ENCODE measurements at regions not wholly inside any gene's neighbourhood (a gene's known extent, or its start where the extent isn't known, plus 50 kb on each side); places are given as distances from the start of the nearest gene placed in this dataset.

DNA sequence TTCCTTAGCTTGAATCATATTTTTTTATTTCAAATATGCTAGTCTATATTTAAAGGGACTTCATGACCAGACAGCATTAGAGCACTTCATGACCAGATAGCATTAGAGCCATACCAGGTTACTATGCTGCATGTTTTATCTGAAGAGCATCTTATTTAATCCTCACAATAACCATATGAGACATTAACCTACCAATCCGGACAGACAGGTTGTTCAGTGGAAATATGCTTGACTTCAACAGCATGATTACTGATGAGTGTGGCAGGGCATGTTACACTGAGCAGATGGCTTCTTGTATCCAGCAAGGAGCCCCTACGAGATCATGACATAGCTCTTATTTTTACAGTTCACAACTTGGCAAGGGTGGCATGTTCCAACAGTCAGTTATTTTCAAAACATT is 85.0 kb upstream of the KCTD3 start:
- DNase-seq = no peak
- Histone ChIP-seq H3K4me3 (no peak overlapping the region), H3K9me3 (no peaks in the 10 kb centered on the region), H3K27me3 (no peaks in the 10 kb centered on the region), H3K4me1 (ENCODE audit: insufficient read depth) (no peaks in the 10 kb centered on the region), H3K27ac (no peak overlapping the region), H3K36me3 (no peaks in the 10 kb centered on the region)
- intact Hi-C loops (cut with DNase I) = no loop called here
- WGBS, 3 donors = 45 to 69% (median 60%) methylated on average over 2 of the region's 2 CpGs
- no peak for TF ChIP-seq EP300 (IDR thresholded peaks at IDR 0.05)

DNA sequence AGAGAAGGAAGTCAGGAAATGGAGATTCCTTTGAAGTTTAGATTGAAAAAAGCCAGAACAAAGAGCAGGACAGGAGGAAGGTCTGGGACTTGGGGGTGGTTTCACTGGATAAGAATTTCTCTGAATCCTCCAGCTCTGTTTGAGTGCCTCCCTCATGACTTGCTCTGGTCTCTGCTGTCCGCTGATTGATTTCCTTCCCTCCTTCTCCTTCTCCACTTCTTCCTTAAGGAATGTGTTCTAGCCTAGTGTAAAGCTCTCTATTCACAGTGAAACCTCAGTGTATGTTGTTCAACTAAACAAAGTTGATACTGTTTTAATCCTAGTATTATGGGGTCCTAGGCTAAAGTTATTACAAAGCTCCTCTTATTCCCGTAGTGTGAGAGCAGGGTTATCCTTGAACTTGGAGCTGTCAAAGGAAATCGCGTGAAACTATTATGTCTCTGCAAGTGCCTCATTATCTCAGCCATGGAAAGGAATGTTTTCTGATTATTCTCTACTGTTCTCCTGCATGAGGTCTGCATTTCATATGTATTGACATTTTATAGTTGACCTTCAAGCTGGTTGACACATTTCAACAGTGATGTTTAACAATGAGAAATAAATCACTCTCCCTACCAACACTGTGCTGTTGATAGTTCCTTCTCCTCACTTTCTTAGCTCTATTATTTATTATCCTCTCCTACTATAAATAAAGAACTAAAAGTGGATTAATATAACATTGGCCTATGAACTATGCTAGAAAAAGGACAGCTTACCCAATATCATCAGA is 82.7 kb upstream of the KCTD3 start:
- Histone ChIP-seq H3K4me1 (ENCODE audit: insufficient read depth) (no peaks in the 10 kb centered on the region), H3K36me3 (no peaks in the 10 kb centered on the region), H3K27me3 (no peaks in the 10 kb centered on the region), H3K27ac (no peak overlapping the region), H3K4me3 (no peak overlapping the region), H3K9me3 (no peaks in the 10 kb centered on the region)
- WGBS, 3 donors = 10 to 14% (median 10%) methylated on average over 4 of the region's 4 CpGs
- TF ChIP-seq, protein P1, sequence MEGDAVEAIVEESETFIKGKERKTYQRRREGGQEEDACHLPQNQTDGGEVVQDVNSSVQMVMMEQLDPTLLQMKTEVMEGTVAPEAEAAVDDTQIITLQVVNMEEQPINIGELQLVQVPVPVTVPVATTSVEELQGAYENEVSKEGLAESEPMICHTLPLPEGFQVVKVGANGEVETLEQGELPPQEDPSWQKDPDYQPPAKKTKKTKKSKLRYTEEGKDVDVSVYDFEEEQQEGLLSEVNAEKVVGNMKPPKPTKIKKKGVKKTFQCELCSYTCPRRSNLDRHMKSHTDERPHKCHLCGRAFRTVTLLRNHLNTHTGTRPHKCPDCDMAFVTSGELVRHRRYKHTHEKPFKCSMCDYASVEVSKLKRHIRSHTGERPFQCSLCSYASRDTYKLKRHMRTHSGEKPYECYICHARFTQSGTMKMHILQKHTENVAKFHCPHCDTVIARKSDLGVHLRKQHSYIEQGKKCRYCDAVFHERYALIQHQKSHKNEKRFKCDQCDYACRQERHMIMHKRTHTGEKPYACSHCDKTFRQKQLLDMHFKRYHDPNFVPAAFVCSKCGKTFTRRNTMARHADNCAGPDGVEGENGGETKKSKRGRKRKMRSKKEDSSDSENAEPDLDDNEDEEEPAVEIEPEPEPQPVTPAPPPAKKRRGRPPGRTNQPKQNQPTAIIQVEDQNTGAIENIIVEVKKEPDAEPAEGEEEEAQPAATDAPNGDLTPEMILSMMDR (IDR thresholded peaks at IDR 0.05) = no peak
- TF ChIP-seq EP300 (IDR thresholded peaks at IDR 0.05) (no peak), POLR2A (IDR thresholded peaks at IDR 0.05) (no peak)
- DNase-seq = no peak
- intact Hi-C loops (cut with DNase I) = no loop called here

DNA sequence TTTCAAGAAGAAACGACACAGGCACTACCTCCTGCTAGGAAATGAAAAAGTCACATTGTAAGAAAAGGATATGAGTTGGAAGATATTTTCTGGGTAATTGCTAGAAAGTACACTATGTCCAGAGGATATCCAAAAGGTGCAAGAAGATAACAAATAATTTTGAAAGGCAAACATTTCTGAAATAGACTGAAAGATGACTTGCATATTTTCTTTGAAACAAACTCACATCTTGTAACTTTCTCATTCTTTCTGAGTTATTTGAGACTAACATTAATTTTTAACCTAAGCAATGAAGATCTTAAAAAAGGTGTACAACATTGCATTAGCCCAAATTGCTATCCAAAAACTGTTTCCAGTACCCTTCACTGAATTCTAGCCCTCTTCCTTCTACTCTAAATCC is 79.6 kb upstream of the KCTD3 start:
- intact Hi-C loops (cut with DNase I) = no loop called here
- H3K27me3 ChIP-seq = no peaks in the 10 kb centered on the region
- no peaks in the 10 kb centered on the region for H3K9me3 ChIP-seq
- TF ChIP-seq POLR2A (IDR thresholded peaks at IDR 0.05) (no peak), EP300 (IDR thresholded peaks at IDR 0.05) (no peak)
- TF ChIP-seq, protein P1 (IDR thresholded peaks at IDR 0.05) = no peak
- no peaks in the 10 kb centered on the region for H3K36me3 ChIP-seq
- WGBS, 3 donors = 85 to 89% (median 88%) methylated on average over 1 of the region's 1 CpG
- H3K4me3 ChIP-seq = no peak overlapping the region
- no peak for DNase-seq
- H3K4me1 ChIP-seq (ENCODE audit: insufficient read depth) = no peaks in the 10 kb centered on the region
- no peak overlapping the region for H3K27ac ChIP-seq

DNA sequence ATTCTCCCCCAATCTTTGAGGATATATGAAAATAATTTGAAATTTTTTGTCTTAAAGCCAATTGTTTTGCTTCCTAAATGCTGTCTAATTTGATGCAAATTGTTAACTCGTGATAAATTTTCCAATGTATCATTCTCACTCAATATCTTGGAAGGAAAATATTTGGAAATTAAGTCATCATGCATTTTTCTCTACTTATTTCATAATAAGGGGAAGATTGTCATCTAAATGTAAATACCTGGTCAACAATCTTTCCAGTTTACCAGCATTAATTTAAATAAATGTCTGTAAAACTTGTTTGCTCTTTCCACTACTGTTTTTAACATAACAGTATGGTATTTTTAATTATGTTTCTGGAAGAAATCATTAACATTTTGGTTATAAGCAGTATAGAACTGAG is 78.3 kb upstream of the KCTD3 start:
- no peaks in the 10 kb centered on the region for H3K4me1 ChIP-seq (ENCODE audit: insufficient read depth)
- H3K9me3 ChIP-seq = no peaks in the 10 kb centered on the region
- DNase-seq = no peak
- no peak overlapping the region for H3K4me3 ChIP-seq
- H3K36me3 ChIP-seq = no peaks in the 10 kb centered on the region
- 75 to 77% (median 76%) methylated on average over 1 of the region's 1 CpG for WGBS, 3 donors
- intact Hi-C loops (cut with DNase I) = no loop called here
- H3K27me3 ChIP-seq = no peaks in the 10 kb centered on the region
- H3K27ac ChIP-seq = no peak overlapping the region
- TF ChIP-seq, protein P1 (IDR thresholded peaks at IDR 0.05) = no peak
- TF ChIP-seq EP300 (IDR thresholded peaks at IDR 0.05) (no peak), POLR2A (IDR thresholded peaks at IDR 0.05) (no peak)

DNA sequence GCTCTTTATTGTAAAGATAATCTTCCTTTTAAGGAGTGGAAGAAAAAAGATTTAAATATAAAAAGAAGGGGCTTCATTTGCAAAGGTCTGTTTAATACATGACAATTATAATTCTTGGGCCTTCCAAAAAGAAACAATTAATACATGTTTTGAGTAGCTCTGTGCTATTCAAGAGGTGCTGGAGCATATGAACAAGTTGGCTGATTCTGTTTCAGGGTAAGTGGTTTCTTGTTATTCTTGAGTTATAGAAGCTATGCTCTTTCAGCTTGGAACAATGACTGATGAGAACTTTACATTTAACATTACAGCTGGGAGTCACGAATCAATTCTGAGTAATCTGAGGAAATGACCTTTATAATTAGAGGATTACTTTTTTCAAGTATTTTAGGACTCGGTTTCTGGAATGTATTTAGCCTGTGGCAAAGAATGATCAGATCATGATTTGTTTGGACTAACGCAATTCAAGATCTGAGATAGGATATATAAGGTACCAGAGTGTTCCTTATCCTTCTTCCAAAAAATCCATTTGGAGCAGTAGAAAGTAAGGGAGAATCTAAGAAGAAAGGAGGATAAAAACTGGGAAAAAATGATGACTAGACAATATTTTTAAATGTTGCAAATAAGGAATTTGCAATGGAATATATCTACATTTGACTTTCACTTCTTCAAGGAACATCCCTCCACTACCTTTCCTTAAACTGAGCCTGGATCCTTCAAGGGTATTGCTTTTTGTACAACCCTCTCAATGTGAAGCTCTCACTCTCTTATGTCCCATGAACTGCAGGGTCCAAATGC is 77.1 kb upstream of the KCTD3 start:
- TF ChIP-seq, protein P1 (IDR thresholded peaks at IDR 0.05) = no peak
- TF ChIP-seq POLR2A (IDR thresholded peaks at IDR 0.05) (no peak), EP300 (IDR thresholded peaks at IDR 0.05) (no peak)
- Histone ChIP-seq H3K27ac (no peak overlapping the region), H3K4me3 (no peak overlapping the region), H3K36me3 (no peaks in the 10 kb centered on the region), H3K9me3 (no peaks in the 10 kb centered on the region), H3K27me3 (no peaks in the 10 kb centered on the region), H3K4me1 (ENCODE audit: insufficient read depth) (no peaks in the 10 kb centered on the region)
- DNase-seq = no peak
- WGBS, 3 donors = 67 to 76% (median 72%) methylated on average over 3 of the region's 3 CpGs
- intact Hi-C loops (cut with DNase I) = no loop called here
